ENCODE measurements at regions not wholly inside any gene's neighbourhood (a gene's known extent, or its start where the extent isn't known, plus 50 kb on each side); places are given as distances from the start of the nearest gene placed in this dataset.

DNA sequence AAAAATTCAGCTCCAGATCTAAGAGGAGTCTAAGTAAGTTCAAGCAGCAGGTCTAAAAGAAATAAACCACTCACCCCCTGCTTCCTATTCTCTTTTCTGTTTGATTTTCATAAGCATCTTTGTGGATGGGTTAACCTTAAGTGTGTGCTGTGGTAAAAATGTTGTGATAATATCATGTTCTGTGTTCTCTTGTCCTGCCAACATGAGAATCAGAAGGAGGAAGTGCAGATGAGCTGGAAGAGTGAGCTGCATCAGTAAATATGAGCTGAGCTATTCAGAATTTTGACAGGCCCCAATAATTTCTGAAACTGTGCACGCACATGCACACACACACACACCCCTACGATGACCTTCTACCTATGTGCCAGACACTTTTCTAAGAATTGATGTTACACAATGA is 186.5 kb upstream of the ANKRD55 start:
- H3K27ac ChIP-seq: no peak overlapping the region
- TF ChIP-seq, protein P1, sequence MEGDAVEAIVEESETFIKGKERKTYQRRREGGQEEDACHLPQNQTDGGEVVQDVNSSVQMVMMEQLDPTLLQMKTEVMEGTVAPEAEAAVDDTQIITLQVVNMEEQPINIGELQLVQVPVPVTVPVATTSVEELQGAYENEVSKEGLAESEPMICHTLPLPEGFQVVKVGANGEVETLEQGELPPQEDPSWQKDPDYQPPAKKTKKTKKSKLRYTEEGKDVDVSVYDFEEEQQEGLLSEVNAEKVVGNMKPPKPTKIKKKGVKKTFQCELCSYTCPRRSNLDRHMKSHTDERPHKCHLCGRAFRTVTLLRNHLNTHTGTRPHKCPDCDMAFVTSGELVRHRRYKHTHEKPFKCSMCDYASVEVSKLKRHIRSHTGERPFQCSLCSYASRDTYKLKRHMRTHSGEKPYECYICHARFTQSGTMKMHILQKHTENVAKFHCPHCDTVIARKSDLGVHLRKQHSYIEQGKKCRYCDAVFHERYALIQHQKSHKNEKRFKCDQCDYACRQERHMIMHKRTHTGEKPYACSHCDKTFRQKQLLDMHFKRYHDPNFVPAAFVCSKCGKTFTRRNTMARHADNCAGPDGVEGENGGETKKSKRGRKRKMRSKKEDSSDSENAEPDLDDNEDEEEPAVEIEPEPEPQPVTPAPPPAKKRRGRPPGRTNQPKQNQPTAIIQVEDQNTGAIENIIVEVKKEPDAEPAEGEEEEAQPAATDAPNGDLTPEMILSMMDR (conservative IDR thresholded peaks at IDR 0.05): no peak

DNA sequence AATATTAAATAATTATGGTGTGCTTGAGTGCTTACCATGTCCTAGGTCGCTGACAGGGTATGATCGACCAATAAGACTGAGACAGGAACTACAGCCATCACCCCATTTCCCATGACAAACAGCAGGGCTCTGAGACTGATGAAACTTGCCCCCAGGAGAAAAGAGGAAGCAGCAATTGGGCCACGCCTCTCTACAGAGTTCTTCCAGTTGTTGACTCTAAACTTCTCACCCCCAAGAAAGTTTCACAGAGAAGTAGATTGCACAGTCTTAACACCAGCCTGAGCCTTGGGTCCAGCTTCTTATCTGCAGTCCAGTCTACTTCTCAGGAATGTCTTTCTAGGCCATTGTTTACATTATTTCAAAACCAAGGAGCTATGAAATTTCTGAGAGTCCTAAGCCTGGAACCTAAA is 182.2 kb upstream of the ANKRD55 start:
- TF ChIP-seq, protein P1 (conservative IDR thresholded peaks at IDR 0.05): no peak
- H3K27ac ChIP-seq: peak overlapping the region; percentile 13; the same call in 1 of the 2 replicates

DNA sequence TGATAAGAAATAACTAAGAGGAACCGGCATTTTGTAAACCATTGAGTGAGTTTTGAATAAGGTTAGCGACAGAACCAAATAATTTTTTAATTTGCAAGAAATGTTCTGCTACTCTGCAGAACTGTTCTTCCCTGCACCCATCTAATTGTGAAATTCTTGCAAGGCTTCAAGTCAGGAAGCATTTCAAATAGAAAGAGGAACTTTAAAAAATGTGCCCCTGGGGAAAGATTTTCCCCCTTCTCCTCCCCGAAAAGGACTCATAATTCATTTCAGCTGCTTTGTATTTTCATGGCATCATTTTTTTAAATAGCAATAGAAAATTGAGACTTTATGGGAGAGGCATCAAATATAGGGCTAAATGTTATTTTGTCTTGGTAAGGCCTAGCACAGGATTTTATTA is 180.9 kb upstream of the ANKRD55 start:
- TF ChIP-seq, protein P1 (conservative IDR thresholded peaks at IDR 0.05): no peak
- no peak overlapping the region for H3K27ac ChIP-seq

DNA sequence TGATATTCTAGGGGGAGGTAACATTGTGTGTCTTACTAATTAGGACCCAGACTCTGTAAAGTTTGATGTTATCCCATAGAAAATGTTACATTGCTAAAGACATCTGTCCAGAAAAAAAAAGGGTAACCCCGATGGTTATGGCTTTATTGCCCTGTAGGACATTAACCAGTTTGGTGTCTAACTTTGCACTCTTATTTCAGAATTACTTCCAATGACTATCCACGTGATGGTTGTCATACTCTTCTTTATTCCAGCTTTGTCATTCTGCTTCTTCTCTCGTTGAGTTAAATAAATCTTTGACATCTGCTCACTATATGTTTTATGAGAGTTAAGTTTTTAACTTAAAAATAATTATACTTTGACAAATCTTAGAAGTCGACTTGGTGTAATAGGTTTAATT is 180.4 kb upstream of the ANKRD55 start:
- TF ChIP-seq, protein P1 (conservative IDR thresholded peaks at IDR 0.05): no peak
- no peak overlapping the region for H3K27ac ChIP-seq

DNA sequence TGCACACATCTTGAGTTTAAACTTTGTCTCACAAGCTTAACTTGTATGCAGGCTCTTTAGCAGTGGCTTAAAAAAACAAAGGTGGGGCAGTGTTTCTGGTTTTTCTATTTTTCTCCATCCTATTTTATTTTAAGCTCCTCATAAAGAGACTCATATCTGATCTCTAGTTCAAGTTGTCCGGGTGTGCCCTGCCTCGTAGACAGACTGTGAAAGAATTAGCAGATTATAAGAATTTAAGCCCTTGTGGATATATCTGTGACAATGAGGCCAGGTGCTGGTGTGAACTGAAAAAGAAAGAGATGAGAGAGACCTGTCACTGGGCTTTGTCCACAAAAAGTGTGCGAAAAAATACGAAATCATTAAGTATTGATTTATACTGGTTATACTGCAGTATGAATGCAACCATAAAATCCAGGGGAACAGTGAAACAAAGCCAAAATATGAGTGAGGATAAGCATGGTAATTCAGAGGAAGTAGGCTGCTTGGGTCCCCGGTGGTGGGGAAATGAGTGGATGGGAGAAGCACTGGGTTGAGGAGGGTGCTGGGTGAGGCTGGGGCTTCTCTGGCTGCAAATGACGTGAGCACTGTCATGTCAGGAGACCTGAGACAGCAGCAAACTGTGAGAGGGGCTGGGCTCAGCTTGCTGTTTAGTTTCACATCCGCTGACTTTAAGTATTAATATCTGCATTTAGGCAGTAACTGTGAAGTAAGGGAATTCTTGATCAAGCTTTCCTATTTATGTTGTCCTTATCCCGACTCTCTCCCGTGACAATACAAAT is 179.7 kb upstream of the ANKRD55 start:
- TF ChIP-seq, protein P1 (conservative IDR thresholded peaks at IDR 0.05): no peak
- no peak overlapping the region for H3K27ac ChIP-seq

DNA sequence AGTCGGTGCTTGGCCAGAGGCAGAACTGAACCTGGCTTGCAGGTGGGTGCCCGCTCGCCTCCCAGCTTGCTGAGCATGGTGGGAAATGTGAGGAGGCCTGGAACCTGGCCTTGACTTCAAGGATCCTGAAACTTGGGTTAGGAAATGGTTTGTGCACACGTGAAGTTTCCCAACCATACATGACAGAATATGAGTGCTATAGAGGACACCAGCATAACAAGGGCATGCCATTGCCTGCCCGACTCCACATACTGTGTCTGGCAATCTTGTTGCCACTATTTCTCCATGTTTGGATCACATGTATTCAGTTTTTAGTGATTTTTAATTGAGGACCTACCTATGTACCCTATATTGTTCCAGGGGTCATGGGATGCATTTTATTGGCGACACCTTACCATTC is 177.6 kb upstream of the ANKRD55 start:
- H3K27ac ChIP-seq: no peak overlapping the region
- TF ChIP-seq, protein P1 (conservative IDR thresholded peaks at IDR 0.05): no peak

DNA sequence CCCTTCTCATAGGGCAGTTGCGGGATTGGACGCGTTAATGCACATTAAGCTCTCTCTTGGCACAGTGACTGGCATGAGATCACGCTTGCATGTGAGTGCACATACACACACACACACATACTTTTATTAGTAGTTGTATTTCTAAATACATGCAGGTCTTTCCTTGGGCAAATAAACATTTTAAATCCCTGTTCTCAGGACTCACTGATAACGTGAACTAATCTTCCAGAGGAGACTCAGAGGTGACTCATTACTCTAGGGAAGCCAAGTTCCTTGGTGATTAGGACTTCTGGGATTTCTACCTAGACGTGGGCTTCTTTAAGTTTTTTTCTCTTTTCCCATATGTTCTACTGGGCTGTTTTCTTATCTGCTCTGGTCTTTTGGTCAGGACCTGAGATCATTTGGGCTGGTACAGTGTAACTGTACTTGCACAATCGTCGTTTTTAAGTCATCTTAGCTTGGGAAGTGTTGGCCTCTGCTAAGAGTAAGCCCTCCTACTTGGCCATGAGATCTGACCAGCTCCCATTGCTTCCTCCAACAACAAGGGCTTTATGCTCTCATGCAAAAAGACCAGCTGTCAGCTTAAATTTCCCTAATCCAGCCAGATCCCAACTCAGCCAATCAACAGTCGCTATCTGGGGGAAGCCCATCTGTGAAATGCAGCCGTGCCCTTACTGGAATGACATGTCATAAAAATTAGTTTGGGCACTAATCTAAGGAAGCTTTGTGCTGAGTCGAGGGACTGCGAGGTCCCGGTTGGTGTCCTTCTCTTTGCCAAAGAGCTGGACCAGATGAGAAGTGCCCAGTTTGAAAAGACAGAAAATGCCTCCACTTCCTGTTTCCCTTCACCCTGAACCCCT is 176.4 kb upstream of the ANKRD55 start:
- no peak overlapping the region for H3K27ac ChIP-seq
- TF ChIP-seq, protein P1 (conservative IDR thresholded peaks at IDR 0.05): no peak
